ENCODE measurements at regions not wholly inside any gene's neighbourhood (a gene's known extent, or its start where the extent isn't known, plus 50 kb on each side); places are given as distances from the start of the nearest gene placed in this dataset.

DNA sequence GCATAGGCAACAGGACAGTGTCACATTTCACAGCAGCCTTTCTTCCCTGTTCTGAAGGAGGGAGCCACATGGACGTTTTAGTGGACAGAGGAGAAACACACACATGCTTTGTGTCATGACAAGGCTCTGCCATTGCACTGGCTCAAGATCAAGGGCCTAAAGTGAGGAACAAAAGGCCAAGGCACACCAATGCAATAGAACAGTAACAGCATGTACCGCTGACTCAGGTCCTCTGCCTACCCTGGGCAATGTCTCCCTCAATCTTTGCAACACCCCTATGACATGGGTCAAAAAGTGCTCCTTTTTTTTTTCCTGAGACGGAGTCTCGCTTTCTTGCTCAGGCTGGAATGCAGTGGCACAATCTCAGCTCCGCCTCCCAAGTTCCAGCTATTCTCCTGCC is 57.8 kb upstream of the SDK1 start:
- no peak for TF ChIP-seq POLR2AphosphoS5 (IDR thresholded peaks at IDR 0.05; ENCODE audit: borderline replicate concordance, low read depth, low read length)
- no peak for TF ChIP-seq EZH2 (IDR thresholded peaks at IDR 0.05)
